HepG2 (cell line): ENCODE measurements at regions not wholly inside any gene's neighbourhood (a gene's known extent, or its start where the extent isn't known, plus 50 kb on each side); places are given as distances from the start of the nearest gene placed in this dataset.

Experiments used
- ATAC-seq: fragments of 200-7000 bp; cut with Tn5 transposase; 3 replicates; pipeline ENCODE4 v1.9.1; 2020; ENCODE audit warnings: mild to moderate bottlenecking, moderate library complexity
- BruUV-seq: library from RNA; stranded (reverse); fragments of 400-500 nt; replicated peaks from 2 replicates; lab custom pipeline; 2021; lab: Mats Ljungman, UMichigan
- CTCF ChIA-PET: fragments of 300-600 bp; formaldehyde crosslinking; extraction: SDS; loops from one replicate; lab custom pipeline; 2021; ENCODE audit warnings: low total read pairs, inconsistent platforms, low intra/inter-chr PET ratio; lab: Yijun Ruan, JAX
- POLR2A ChIA-PET: fragments of 350-600 bp; sonication (Branson Sonifier 250); formaldehyde crosslinking; loops from one replicate; lab custom pipeline; 2020; ENCODE audit warnings: antibody characterized with exemption, inconsistent platforms; lab: Yijun Ruan, JAX
- DNase-seq: peaks from one replicate; pipeline ENCODE4 v3.0.0-alpha.2; 2015; ENCODE audit warnings: low spot score
- FAIRE-seq: peaks from 3 replicates; lab custom pipeline; 2011; peaks lifted over from hg19 to GRCh38; lab: Jason Lieb, UNC
- H2AFZ ChIP-seq: one replicate; pipeline ENCODE4 v1.6.1; 2011; ENCODE audit warnings: low read length, inconsistent platforms
- H3K27ac ChIP-seq: fragments of 300-600 bp; 3 replicates; pipeline ENCODE4 v1.8.0; 2011; ENCODE audit warnings: mixed run types, mild to moderate bottlenecking, mixed read lengths, low read length, inconsistent platforms; ENCODE audit not compliant: insufficient read depth; ENCODE audit errors: extremely low read length
- H3K27me3 ChIP-seq, 2 experiments: fragments of 200-600 bp in 1 of 2; 2 replicates in 1 of 2; 3 replicates in 1 of 2; pipeline versions ENCODE4 v1.6.0 to v1.8.0; 2011; ENCODE audit warnings: low read length in 2 of 2, mild to moderate bottlenecking in 2 of 2, moderate library complexity in 2 of 2, inconsistent platforms in 1 of 2; ENCODE audit not compliant: insufficient read depth in 2 of 2, control insufficient read depth in 1 of 2
- H3K36me3 ChIP-seq, 2 experiments: fragments of 200-600 bp in 1 of 2; replicated peaks in 1 of 2; 2 replicates in 1 of 2; 3 replicates in 1 of 2; pipeline versions ENCODE4 v1.5.1 to v1.8.0; 2011; ENCODE audit warnings: low read length in 2 of 2, inconsistent platforms in 1 of 2; ENCODE audit not compliant: insufficient read depth in 2 of 2, control insufficient read depth in 1 of 2
- H3K4me1 ChIP-seq: 2 replicates; pipeline ENCODE4 v1.5.1; 2012; ENCODE audit warnings: low read length, inconsistent platforms; ENCODE audit not compliant: insufficient read depth
- H3K4me2 ChIP-seq: 2 replicates; pipeline ENCODE4 v1.6.0; 2011; ENCODE audit warnings: low read depth, low read length, inconsistent platforms
- H3K4me3 ChIP-seq, 3 experiments: fragments of 200-600 bp in 1 of 3; sonication (generic), shearing (Covaris generic) in 1 of 3; replicated peaks in 1 of 3; 2 replicates each; pipeline ENCODE4 v1.5.1; 2011 to 2016; ENCODE audit warnings: low read length in 3 of 3, inconsistent platforms in 2 of 3, low read depth in 2 of 3, mild to moderate bottlenecking in 2 of 3, control low read depth in 1 of 3, mixed read lengths in 1 of 3; ENCODE audit not compliant: insufficient read depth in 1 of 3
- H3K79me2 ChIP-seq: one replicate; pipeline ENCODE4 v1.6.1; 2011; ENCODE audit warnings: low read length, inconsistent platforms; ENCODE audit not compliant: insufficient read depth
- H3K9ac ChIP-seq: 2 replicates; pipeline ENCODE4 v1.6.0; 2011; ENCODE audit warnings: mild to moderate bottlenecking, low read depth, low read length, inconsistent platforms; ENCODE audit not compliant: insufficient read depth
- H3K9me3 ChIP-seq: 2 replicates; pipeline ENCODE4 v1.5.1; 2012; ENCODE audit warnings: mild to moderate bottlenecking, low read length
- H4K20me1 ChIP-seq: 2 replicates; pipeline ENCODE4 v1.6.0; 2011; ENCODE audit warnings: inconsistent platforms, mild to moderate bottlenecking, low read length, moderate library complexity; ENCODE audit not compliant: insufficient read depth
- CCAR2 ChIP-seq: fragments of 200-400 bp; formaldehyde crosslinking; optimal IDR thresholded peaks from 2 replicates; pipeline ENCODE3; 2018; ENCODE audit warnings: low read depth, mild to moderate bottlenecking, low read length, moderate library complexity
- GABPB1 ChIP-seq: IDR thresholded peaks from 2 replicates; pipeline ENCODE4 v1.6.1; 2016; ENCODE audit warnings: mild to moderate bottlenecking, missing genetic modification reagents, moderate library complexity, missing compliant biosample characterization
- GZF1 ChIP-seq: sonication (generic); formaldehyde crosslinking; IDR thresholded peaks from 2 replicates; pipeline ENCODE4 v1.5.1; 2020; ENCODE audit warnings: mild to moderate bottlenecking, missing genetic modification reagents
- HOXA3 ChIP-seq: sonication (generic); formaldehyde crosslinking; IDR thresholded peaks from 2 replicates; pipeline ENCODE4 v1.5.0; 2020; ENCODE audit warnings: missing genetic modification reagents
- IKZF5 ChIP-seq: IDR thresholded peaks from 2 replicates; pipeline ENCODE4 v1.6.1; 2018; ENCODE audit warnings: missing genetic modification reagents, mild to moderate bottlenecking, missing compliant biosample characterization
- MBD4 ChIP-seq: IDR thresholded peaks from 2 replicates; pipeline ENCODE4 v1.6.1; 2012; ENCODE audit warnings: low read length, inconsistent platforms, borderline replicate concordance
- RELA ChIP-seq: sonication (generic); formaldehyde crosslinking; IDR thresholded peaks from 2 replicates; pipeline ENCODE4 v1.4.0; 2020; ENCODE audit warnings: missing genetic modification reagents
- SIX4 ChIP-seq: sonication (generic); formaldehyde crosslinking; IDR thresholded peaks from 2 replicates; pipeline ENCODE4 v1.4.0; 2020; ENCODE audit warnings: missing genetic modification reagents
- THAP8 ChIP-seq: sonication (generic); formaldehyde crosslinking; IDR thresholded peaks from 2 replicates; pipeline ENCODE4 v1.5.1; 2020; ENCODE audit warnings: missing genetic modification reagents, mild to moderate bottlenecking, borderline replicate concordance
- ZNF672 ChIP-seq: sonication (generic); formaldehyde crosslinking; IDR thresholded peaks from 2 replicates; pipeline ENCODE4 v1.8.1; 2022; ENCODE audit warnings: missing genetic modification reagents
- ZNF878 ChIP-seq: sonication (generic); formaldehyde crosslinking; IDR thresholded peaks from 2 replicates; pipeline ENCODE4 v1.8.1; 2023; ENCODE audit warnings: mild to moderate bottlenecking, missing genetic modification reagents, moderate library complexity
- WGBS: methylation state at CpG from one replicate; pipeline ENCODE4 v1.1.6; 2017; ENCODE audit warnings: low lambda C conversion rate; 5-methylcytosine and 5-hydroxymethylcytosine counted together
- in situ Hi-C: cut with HindIII; loops from 2 replicates; pipeline ENCODE4 v1.10.0; 2017; ENCODE audit warnings: low pct_unique_long_range_greater_than_20kb; ENCODE audit not compliant: extremely low pct_ligation_motif_present
- intact Hi-C: fragments of 100-400 bp; cut with micrococcal nuclease; formaldehyde crosslinking; loops from one replicate; pipeline ENCODE4 v1.10.0; 2022; ENCODE audit not compliant: unreplicated experiment

GRCh38 chr13:26861941-26862340 lies 101.4 kb upstream of the GPR12 start:
- Histone ChIP-seq H2AFZ (no peak overlapping the region), H3K4me1 (no peaks in the 10 kb centered on the region), H3K4me3 (no peak overlapping the region), H3K79me2 (no peaks in the 10 kb centered on the region), H3K4me2 (no peak overlapping the region), H3K27me3 (no peaks in the 10 kb centered on the region), H3K9me3 (no peaks in the 10 kb centered on the region), H3K27ac (no peak overlapping the region), H3K9ac (no peak overlapping the region), H3K36me3 (no peaks in the 10 kb centered on the region), H4K20me1 (no peaks in the 10 kb centered on the region)
- no peak for DNase-seq
- 0% methylated on average over 2 of the region's 2 CpGs for WGBS
- POLR2A ChIA-PET: no interaction called here
- FAIRE-seq: no peak
- no TSS peak for BruUV-seq
- CTCF ChIA-PET: no interaction called here
- intact Hi-C loops: no loop called here
- no peak for ATAC-seq
- TF ChIP-seq RELA (CRISPR knock-in tag): no peak
- TF ChIP-seq GABPB1 (CRISPR knock-in tag): no peak
- no peak for TF ChIP-seq ZNF672 (CRISPR knock-in tag)
- TF ChIP-seq HOXA3 (CRISPR knock-in tag): no peak
- no peak for TF ChIP-seq THAP8
- no peak for TF ChIP-seq MBD4
- TF ChIP-seq GZF1: no peak
- TF ChIP-seq IKZF5 (CRISPR knock-in tag): no peak
- TF ChIP-seq SIX4 (CRISPR knock-in tag): no peak
- no peak for TF ChIP-seq CCAR2
- TF ChIP-seq ZNF878: no peak
- in situ Hi-C loops: loop anchor here (25.0 kb wide), 1 partner anchor 675 kb away; no protein-coding TSS in a partner anchor
